GM10266 (cell line): ENCODE measurements at regions not wholly inside any gene's neighbourhood (a gene's known extent, or its start where the extent isn't known, plus 50 kb on each side); places are given as distances from the start of the nearest gene placed in this dataset.

ENCODE experiments used
- DNase-seq: peaks from one replicate; pipeline ENCODE4 v3.0.0; 2012; ENCODE audit errors: extremely low spot score
- CTCF ChIP-seq: IDR thresholded peaks from 2 replicates; pipeline ENCODE4 v1.5.1; 2012; ENCODE audit warnings: mild to moderate bottlenecking, low read depth; ENCODE audit not compliant: control insufficient read depth, insufficient read depth; ENCODE audit errors: missing control alignments

GRCh38 chr9:515665-516064 lies 301.0 kb downstream of the DOCK8 start:
- no peak for DNase-seq
- TF ChIP-seq CTCF = no peak

GRCh38 chr9:517993-518392 lies 303.3 kb downstream of the DOCK8 start:
- TF ChIP-seq CTCF = no peak
- no peak for DNase-seq

- no peak for TF ChIP-seq CTCF
- DNase-seq = no peak
Measured at GRCh38 chr9:518540-518939, 303.9 kb downstream of the DOCK8 start.

GRCh38 chr9:519579-519978 lies 304.9 kb downstream of the DOCK8 start:
- DNase-seq = no peak
- no peak for TF ChIP-seq CTCF

GRCh38 chr9:520302-520701 lies 305.6 kb downstream of the DOCK8 start:
- no peak for TF ChIP-seq CTCF
- DNase-seq = no peak

GRCh38 chr9:522190-522589 lies 307.5 kb downstream of the DOCK8 start:
- no peak for TF ChIP-seq CTCF
- no peak for DNase-seq

- no peak for DNase-seq
- no peak for TF ChIP-seq CTCF
Measured at GRCh38 chr9:522658-523057, 308.0 kb downstream of the DOCK8 start.

GRCh38 chr9:523444-523843 lies 308.8 kb downstream of the DOCK8 start:
- no peak for TF ChIP-seq CTCF
- no peak for DNase-seq
